Uterus (tissue), 2 donors: ENCODE measurements at regions not wholly inside any gene's neighbourhood (a gene's known extent, or its start where the extent isn't known, plus 50 kb on each side); places are given as distances from the start of the nearest gene placed in this dataset.
"Not testable (repeated sequence)": the region's sequence is repeated elsewhere in the genome, so short reads cannot be mapped to it uniquely, and the experiment has no call there.

Source experiments
- POLR2A ChIP-seq, 2 donors: fragments of 450-650 bp; IDR thresholded peaks; one replicate each; pipeline ENCODE4 v1.6.1; 2016; ENCODE audit warnings: antibody characterized with exemption in 2 of 2, mild to moderate bottlenecking in 1 of 2, moderate library complexity in 1 of 2
- TF ChIP-seq, protein P1 (sequence below), 4 experiments: fragments of 200-600 bp in 2 of 4; fragments of 450-650 bp in 2 of 4; sonication (generic) in 2 of 4; IDR thresholded peaks; one replicate each; pipeline ENCODE4 v1.5.1; 2016 to 2019; ENCODE audit warnings: antibody characterized with exemption in 4 of 4, mild to moderate bottlenecking in 2 of 4, moderate library complexity in 1 of 4

DNA sequence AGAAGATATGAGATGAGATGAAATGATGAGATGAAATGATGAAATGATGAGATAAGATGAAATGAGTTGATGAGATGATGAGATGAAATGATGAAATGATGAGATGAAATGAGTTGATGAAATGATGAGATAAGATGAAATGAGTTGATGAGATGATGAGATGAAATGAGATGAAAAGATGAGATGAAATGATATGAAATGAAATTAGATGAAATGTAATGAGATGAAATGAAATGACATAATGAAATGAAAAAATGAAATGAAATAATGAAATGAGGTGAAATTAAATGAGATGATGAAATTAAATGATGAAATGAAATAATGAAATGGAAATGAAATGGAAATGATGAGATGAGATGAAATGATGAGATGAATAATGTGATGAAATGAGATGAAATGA, 231.6 kb downstream of the GOLGA6L6 start:
- TF ChIP-seq, protein P1, sequence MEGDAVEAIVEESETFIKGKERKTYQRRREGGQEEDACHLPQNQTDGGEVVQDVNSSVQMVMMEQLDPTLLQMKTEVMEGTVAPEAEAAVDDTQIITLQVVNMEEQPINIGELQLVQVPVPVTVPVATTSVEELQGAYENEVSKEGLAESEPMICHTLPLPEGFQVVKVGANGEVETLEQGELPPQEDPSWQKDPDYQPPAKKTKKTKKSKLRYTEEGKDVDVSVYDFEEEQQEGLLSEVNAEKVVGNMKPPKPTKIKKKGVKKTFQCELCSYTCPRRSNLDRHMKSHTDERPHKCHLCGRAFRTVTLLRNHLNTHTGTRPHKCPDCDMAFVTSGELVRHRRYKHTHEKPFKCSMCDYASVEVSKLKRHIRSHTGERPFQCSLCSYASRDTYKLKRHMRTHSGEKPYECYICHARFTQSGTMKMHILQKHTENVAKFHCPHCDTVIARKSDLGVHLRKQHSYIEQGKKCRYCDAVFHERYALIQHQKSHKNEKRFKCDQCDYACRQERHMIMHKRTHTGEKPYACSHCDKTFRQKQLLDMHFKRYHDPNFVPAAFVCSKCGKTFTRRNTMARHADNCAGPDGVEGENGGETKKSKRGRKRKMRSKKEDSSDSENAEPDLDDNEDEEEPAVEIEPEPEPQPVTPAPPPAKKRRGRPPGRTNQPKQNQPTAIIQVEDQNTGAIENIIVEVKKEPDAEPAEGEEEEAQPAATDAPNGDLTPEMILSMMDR (IDR thresholded peaks at IDR 0.05), result not testable (repeated sequence)
- TF ChIP-seq POLR2A (IDR thresholded peaks at IDR 0.05), result not testable (repeated sequence)
